Breast epithelium (tissue), 4 donors: ENCODE measurements at regions not wholly inside any gene's neighbourhood (a gene's known extent, or its start where the extent isn't known, plus 50 kb on each side); places are given as distances from the start of the nearest gene placed in this dataset.

Experiments
- DNase-seq, 2 donors: peaks; one replicate each; pipeline ENCODE4 v3.0.0-alpha.2; 2019; ENCODE audit warnings: low spot score in 2 of 2
- H3K27ac ChIP-seq, 2 donors: fragments of 200-600 bp; sonication (generic) in 1 of 2; one replicate each; pipeline ENCODE4 v1.5.1; 2016 to 2019; ENCODE audit warnings: mild to moderate bottlenecking in 1 of 2
- H3K27me3 ChIP-seq, 2 donors: fragments of 200-600 bp; sonication (generic) in 1 of 2; one replicate each; pipeline versions ENCODE4 v1.5.1 to v1.6.0; 2017 to 2019; ENCODE audit warnings: control low read depth in 1 of 2, mild to moderate bottlenecking in 1 of 2
- H3K36me3 ChIP-seq: fragments of 200-600 bp; one replicate; pipeline ENCODE4 v1.5.1; 2019
- H3K4me1 ChIP-seq, 2 donors: fragments of 200-600 bp; sonication (generic); one replicate each; pipeline ENCODE4 v1.5.1; 2016 to 2019; ENCODE audit warnings: control low read depth in 1 of 2
- H3K4me3 ChIP-seq, 3 donors: fragments of 200-600 bp; sonication (generic); 1 replicate in 2 of 3; 2 replicates in 1 of 3; pipeline ENCODE4 v1.5.1; 2016 to 2019; ENCODE audit warnings: mild to moderate bottlenecking in 3 of 3, moderate library complexity in 2 of 3
- H3K9me3 ChIP-seq, 2 donors: fragments of 200-600 bp; sonication (generic) in 1 of 2; one replicate each; pipeline ENCODE4 v1.5.1; 2016 to 2019; ENCODE audit warnings: control low read depth in 1 of 2
- POLR2A ChIP-seq: fragments of 450-650 bp; IDR thresholded peaks from one replicate; pipeline ENCODE4 v1.6.1; 2016; ENCODE audit warnings: antibody characterized with exemption, mild to moderate bottlenecking, moderate library complexity
- POLR2AphosphoS5 ChIP-seq, 3 donors: sonication (generic); formaldehyde crosslinking; IDR thresholded peaks; one replicate each; pipeline ENCODE4 v1.6.1; 2017; ENCODE audit warnings: antibody characterized with exemption in 3 of 3
- intact Hi-C: fragments of 100-400 bp; cut with DNase I; formaldehyde crosslinking; loops from one replicate; pipeline ENCODE4 v1.15.1; 2023; ENCODE audit warnings: low total_unique reads
- TF ChIP-seq, protein P1 (sequence below), 3 donors: fragments of 450-650 bp; IDR thresholded peaks; one replicate each; pipeline ENCODE4 v1.5.1; 2016 to 2017; ENCODE audit warnings: antibody characterized with exemption in 3 of 3, mild to moderate bottlenecking in 3 of 3, moderate library complexity in 3 of 3

DNA sequence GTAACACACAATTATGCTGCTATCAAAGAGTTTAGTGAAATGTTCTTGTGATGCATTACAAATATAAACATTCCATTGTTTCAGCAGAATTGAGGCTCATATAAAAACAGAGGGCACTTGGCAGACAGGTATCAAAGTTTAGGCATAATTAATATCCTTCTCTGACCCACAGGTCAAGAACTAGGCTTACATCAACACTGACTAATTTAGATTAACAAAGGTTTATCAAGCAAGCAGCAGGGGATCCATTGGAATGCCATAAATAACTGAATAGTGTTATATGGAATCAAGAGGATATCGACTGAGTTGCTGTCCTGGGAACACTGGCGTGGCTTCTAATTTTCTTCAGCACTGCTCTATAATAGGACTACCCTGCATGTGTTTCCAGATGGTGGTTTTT, 414.5 kb upstream of the ARRDC3 start:
- no peak overlapping the region for H3K4me3 ChIP-seq
- H3K27me3 ChIP-seq: no peaks in the 10 kb centered on the region
- no peak overlapping the region for H3K27ac ChIP-seq
- TF ChIP-seq POLR2A: no peak
- no peak for TF ChIP-seq POLR2AphosphoS5 (IDR thresholded peaks at IDR 0.05)
- TF ChIP-seq, protein P1, sequence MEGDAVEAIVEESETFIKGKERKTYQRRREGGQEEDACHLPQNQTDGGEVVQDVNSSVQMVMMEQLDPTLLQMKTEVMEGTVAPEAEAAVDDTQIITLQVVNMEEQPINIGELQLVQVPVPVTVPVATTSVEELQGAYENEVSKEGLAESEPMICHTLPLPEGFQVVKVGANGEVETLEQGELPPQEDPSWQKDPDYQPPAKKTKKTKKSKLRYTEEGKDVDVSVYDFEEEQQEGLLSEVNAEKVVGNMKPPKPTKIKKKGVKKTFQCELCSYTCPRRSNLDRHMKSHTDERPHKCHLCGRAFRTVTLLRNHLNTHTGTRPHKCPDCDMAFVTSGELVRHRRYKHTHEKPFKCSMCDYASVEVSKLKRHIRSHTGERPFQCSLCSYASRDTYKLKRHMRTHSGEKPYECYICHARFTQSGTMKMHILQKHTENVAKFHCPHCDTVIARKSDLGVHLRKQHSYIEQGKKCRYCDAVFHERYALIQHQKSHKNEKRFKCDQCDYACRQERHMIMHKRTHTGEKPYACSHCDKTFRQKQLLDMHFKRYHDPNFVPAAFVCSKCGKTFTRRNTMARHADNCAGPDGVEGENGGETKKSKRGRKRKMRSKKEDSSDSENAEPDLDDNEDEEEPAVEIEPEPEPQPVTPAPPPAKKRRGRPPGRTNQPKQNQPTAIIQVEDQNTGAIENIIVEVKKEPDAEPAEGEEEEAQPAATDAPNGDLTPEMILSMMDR (IDR thresholded peaks at IDR 0.05): no peak
- peaks cover 7 to 8% of the 10 kb centered on the region in 2 donors for H3K9me3 ChIP-seq
- no peaks in the 10 kb centered on the region for H3K4me1 ChIP-seq
- no peaks in the 10 kb centered on the region for H3K36me3 ChIP-seq
- no peak for DNase-seq
- intact Hi-C loops: no loop called here

DNA sequence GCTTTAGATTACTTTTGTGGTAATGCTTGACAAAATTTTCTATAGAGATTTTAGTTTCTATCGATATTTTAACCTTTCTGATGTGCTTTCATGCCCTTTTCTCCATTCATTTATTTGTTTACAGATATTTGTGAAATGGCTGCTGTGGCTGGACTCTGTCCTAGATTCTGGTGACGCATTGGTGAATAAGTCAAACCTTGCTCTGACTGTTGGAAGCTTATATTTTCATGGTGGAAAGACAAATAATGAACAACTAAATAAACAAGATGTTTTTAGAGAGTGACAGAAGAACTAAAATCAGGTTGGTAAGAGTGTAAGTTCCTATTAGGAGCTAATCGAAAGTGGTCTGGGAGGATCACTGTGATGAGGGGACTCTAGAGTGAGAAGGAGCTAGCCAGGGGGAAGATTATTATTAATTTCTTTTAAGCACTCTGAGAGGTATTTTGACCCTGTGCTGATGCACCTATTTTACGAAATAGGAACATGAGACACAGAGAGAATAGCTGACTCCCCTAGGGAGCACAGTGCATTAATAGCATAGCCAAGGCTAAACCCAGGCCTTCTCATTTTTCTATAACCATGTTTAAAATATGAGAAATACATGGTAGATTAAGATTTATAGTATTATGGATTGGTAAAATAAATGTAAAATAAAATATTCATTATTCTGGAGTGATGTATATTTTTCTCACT, 411.9 kb upstream of the ARRDC3 start:
- no peaks in the 10 kb centered on the region for H3K27me3 ChIP-seq
- no peak overlapping the region for H3K4me3 ChIP-seq

DNA sequence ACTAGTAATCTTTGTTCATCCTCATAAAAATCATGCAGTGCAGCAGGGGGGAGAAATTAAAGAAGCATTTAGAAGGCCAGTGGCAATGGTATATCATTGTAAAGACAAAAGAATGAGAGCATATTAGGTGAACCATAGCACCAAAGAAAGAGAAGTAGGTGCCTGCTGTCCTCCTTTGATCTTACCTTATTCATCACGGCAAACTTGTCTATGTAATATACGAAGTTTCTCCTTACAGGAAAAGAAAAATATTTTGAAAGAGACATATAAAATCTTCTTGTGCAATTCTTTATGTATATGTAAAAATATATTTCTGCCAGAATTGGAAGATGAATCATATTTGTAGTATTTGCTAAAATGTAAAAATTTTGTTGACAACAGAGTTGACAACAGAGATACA, 411.3 kb upstream of the ARRDC3 start:
- no peaks in the 10 kb centered on the region for H3K27me3 ChIP-seq
- DNase-seq: no peak
- H3K4me1 ChIP-seq: no peaks in the 10 kb centered on the region
- TF ChIP-seq POLR2AphosphoS5 (IDR thresholded peaks at IDR 0.05): no peak
- TF ChIP-seq, protein P1 (IDR thresholded peaks at IDR 0.05): no peak
- no peak for TF ChIP-seq POLR2A
- H3K36me3 ChIP-seq: no peaks in the 10 kb centered on the region
- intact Hi-C loops: no loop called here
- H3K9me3 ChIP-seq: no peaks in the 10 kb centered on the region
- H3K4me3 ChIP-seq: no peak overlapping the region
- no peak overlapping the region for H3K27ac ChIP-seq

More for the DNA sequence above, 411.9 kb upstream of the ARRDC3 start:
- TF ChIP-seq POLR2AphosphoS5 (IDR thresholded peaks at IDR 0.05) (no peak), POLR2A (no peak)
- TF ChIP-seq, protein P1 (IDR thresholded peaks at IDR 0.05): no peak
- Histone ChIP-seq H3K9me3 (no peaks in the 10 kb centered on the region), H3K27ac (no peak overlapping the region), H3K4me1 (no peaks in the 10 kb centered on the region), H3K36me3 (no peaks in the 10 kb centered on the region)
- intact Hi-C loops: no loop called here
- DNase-seq: no peak

DNA sequence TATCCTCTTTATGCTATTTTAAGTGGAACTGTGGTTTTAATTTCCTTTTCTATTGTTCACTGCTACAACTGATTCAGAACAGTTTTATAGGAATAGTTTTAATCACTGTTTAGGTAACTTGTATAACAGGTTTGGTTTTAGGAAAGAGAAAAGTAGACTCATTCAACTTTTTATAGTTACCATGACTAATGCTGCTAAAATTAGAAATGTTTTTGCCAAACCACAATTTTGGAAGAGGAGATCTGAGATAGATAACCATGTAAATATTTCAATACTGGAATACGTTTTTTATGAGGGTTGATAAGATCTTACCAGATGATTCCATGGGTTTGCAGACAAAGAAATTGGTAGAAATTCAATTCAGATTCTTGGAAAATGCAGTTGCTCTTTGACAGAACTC, 404.6 kb upstream of the ARRDC3 start:
- H3K27ac ChIP-seq: no peak overlapping the region
- no peaks in the 10 kb centered on the region for H3K4me1 ChIP-seq
- H3K4me3 ChIP-seq: no peak overlapping the region
- TF ChIP-seq, protein P1 (IDR thresholded peaks at IDR 0.05): no peak
- TF ChIP-seq POLR2AphosphoS5 (IDR thresholded peaks at IDR 0.05): no peak
- TF ChIP-seq POLR2A: no peak
- no peaks in the 10 kb centered on the region for H3K27me3 ChIP-seq
- intact Hi-C loops: loop anchor here (10.0 kb wide), 1 partner anchor 1943 kb away; no protein-coding TSS in a partner anchor
- H3K36me3 ChIP-seq: no peaks in the 10 kb centered on the region
- H3K9me3 ChIP-seq: no peaks in the 10 kb centered on the region
- no peak for DNase-seq

DNA sequence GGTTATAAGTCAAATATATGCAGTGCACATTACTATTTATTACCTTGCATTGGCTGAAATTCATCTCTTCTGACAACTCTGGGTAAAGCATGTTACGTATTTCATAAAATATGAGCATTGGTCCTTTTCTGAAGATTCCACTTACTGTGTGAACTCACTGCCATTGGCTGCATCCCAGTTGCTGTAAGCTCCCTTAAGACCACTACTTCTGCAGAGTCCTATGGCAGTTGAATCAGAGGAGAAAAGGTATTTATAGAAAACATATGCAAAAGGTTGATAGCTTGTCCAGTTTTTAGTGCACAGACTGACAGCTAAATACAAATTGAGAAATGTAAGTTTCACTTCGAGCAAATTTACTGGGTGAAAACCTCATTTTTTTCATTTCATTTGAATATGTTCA, 394.6 kb upstream of the ARRDC3 start:
- no peak overlapping the region for H3K27ac ChIP-seq
- no peak for DNase-seq
- no peak for TF ChIP-seq POLR2AphosphoS5 (IDR thresholded peaks at IDR 0.05)
- TF ChIP-seq POLR2A: no peak
- TF ChIP-seq, protein P1 (IDR thresholded peaks at IDR 0.05): no peak
- H3K9me3 ChIP-seq: no peaks in the 10 kb centered on the region
- H3K4me3 ChIP-seq: no peak overlapping the region
- intact Hi-C loops: loop anchor here (10.0 kb wide), 1 partner anchor 377 kb away; no protein-coding TSS in a partner anchor
- H3K36me3 ChIP-seq: peaks cover 3% of the 10 kb centered on the region
- H3K27me3 ChIP-seq: no peaks in the 10 kb centered on the region
- H3K4me1 ChIP-seq: no peaks in the 10 kb centered on the region
